Panc1 (cell line): ENCODE measurements at regions not wholly inside any gene's neighbourhood (a gene's known extent, or its start where the extent isn't known, plus 50 kb on each side); places are given as distances from the start of the nearest gene placed in this dataset.

ENCODE experiments used
- ATAC-seq: fragments of 200-7000 bp; cut with Tn5 transposase; 2 replicates; pipeline ENCODE4 v1.9.1; 2020; ENCODE audit warnings: mild to moderate bottlenecking, moderate library complexity
- BruUV-seq: library from RNA; stranded (reverse); fragments of 400-500 nt; replicated peaks from 2 replicates; lab custom pipeline; 2021; lab: Mats Ljungman, UMichigan
- CTCF ChIA-PET: fragments of 300-600 bp; sonication (Branson Sonifier 250); formaldehyde crosslinking; loops from one replicate; lab custom pipeline; 2022; ENCODE audit warnings: antibody characterized with exemption; lab: Charles Lee
- POLR2A ChIA-PET: fragments of 300-600 bp; sonication (Branson Sonifier 250); formaldehyde crosslinking; loops from one replicate; lab custom pipeline; 2022; ENCODE audit warnings: antibody characterized with exemption; lab: Charles Lee
- DNase-seq: peaks from one replicate; pipeline ENCODE4 v3.0.0-alpha.2; 2010; ENCODE audit warnings: low read depth, low spot score
- H3K27ac ChIP-seq: 2 replicates; pipeline ENCODE4 v1.5.1; 2011; ENCODE audit warnings: mild to moderate bottlenecking, low read length, inconsistent platforms
- H3K27me3 ChIP-seq: fragments of 200-500 bp; sonication (Bioruptor generic); 2 replicates; pipeline ENCODE4 v1.6.0; 2014; ENCODE audit warnings: low read length, inconsistent platforms; ENCODE audit not compliant: control insufficient read depth, insufficient read depth
- H3K36me3 ChIP-seq: fragments of 200-500 bp; sonication (Bioruptor generic); 2 replicates; pipeline ENCODE4 v1.5.1; 2014; ENCODE audit warnings: inconsistent platforms, mild to moderate bottlenecking, low read length, moderate library complexity; ENCODE audit not compliant: control insufficient read depth, insufficient read depth
- H3K4me1 ChIP-seq: 2 replicates; pipeline ENCODE4 v1.5.1; 2011; ENCODE audit warnings: inconsistent platforms, mild to moderate bottlenecking, low read length, moderate library complexity; ENCODE audit not compliant: control insufficient read depth, insufficient read depth
- H3K4me3 ChIP-seq, 2 experiments: 2 replicates each; pipeline ENCODE4 v1.5.1; 2011 to 2012; ENCODE audit warnings: low read depth in 2 of 2, low read length in 2 of 2, mild to moderate bottlenecking in 2 of 2, inconsistent platforms in 1 of 2, moderate library complexity in 1 of 2
- H3K9me3 ChIP-seq: fragments of 200-500 bp; sonication (Bioruptor generic); 2 replicates; pipeline ENCODE4 v1.5.1; 2014; ENCODE audit warnings: low read depth, mild to moderate bottlenecking, inconsistent platforms, low read length, moderate library complexity; ENCODE audit not compliant: control insufficient read depth, insufficient read depth
- CTCF ChIP-seq: fragments of 450-650 bp; IDR thresholded peaks from 2 replicates; pipeline ENCODE4 v1.5.1; 2017; ENCODE audit warnings: mild to moderate bottlenecking
- POLR2AphosphoS5 ChIP-seq: IDR thresholded peaks from 2 replicates; pipeline ENCODE4 v1.6.1; 2012; ENCODE audit warnings: mild to moderate bottlenecking, low read depth, low read length, moderate library complexity
- REST ChIP-seq, 2 experiments: IDR thresholded peaks; 2 replicates each; pipeline ENCODE4 v1.6.1; 2011 to 2012; ENCODE audit warnings: low read depth in 2 of 2, control low read depth in 1 of 2, low read length in 1 of 2, mild to moderate bottlenecking in 1 of 2, moderate library complexity in 1 of 2; ENCODE audit not compliant: insufficient read depth in 1 of 2
- SIN3A ChIP-seq: IDR thresholded peaks from 2 replicates; pipeline ENCODE4 v1.6.1; 2012; ENCODE audit warnings: low read depth, mild to moderate bottlenecking, low read length, moderate library complexity, borderline replicate concordance; ENCODE audit not compliant: insufficient read depth
- TCF7L2 ChIP-seq: IDR thresholded peaks from 2 replicates; pipeline ENCODE4 v1.6.1; 2011; ENCODE audit warnings: mild to moderate bottlenecking, low read depth, low read length, inconsistent platforms
- in situ Hi-C: cut with HindIII; loops from 2 replicates; pipeline ENCODE4 v1.10.0; 2016; ENCODE audit warnings: low sequenced_read_pairs, low pct_unique_long_range_greater_than_20kb
- intact Hi-C: fragments of 100-400 bp; cut with micrococcal nuclease; formaldehyde crosslinking; loops from one replicate; pipeline ENCODE4 v1.10.0; 2022; ENCODE audit not compliant: unreplicated experiment

DNA sequence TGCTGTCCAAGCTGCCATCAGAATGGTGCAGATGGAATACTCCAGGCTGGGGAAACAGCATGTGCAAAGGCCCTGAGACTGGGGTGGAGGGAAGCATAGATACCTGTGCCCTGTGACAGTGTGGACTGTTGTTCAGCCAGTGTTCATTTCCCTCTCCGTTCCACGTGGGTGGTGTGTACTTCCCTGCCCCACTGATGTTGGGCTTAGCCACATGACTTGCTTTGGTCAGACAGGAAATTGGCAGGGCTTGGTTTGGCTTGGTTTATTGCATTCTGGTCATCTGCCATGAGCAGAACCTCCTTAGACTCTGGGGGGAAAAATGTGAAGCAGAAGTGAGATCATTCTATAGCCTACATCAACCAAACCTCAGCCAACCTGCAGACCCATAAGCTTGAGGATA is 102.4 kb upstream of the IGSF21 start:
- Histone ChIP-seq H3K36me3 (no peaks in the 10 kb centered on the region), H3K27me3 (peaks cover 9% of the 10 kb centered on the region; the same call in 1 of the 2 replicates), H3K27ac (no peak overlapping the region), H3K4me1 (no peaks in the 10 kb centered on the region), H3K4me3 (no peak overlapping the region), H3K9me3 (no peaks in the 10 kb centered on the region)
- no TSS peak for BruUV-seq
- DNase-seq (no peak), ATAC-seq (no peak)
- intact Hi-C loops (no loop called here), in situ Hi-C loops (no loop called here)
- ChIA-PET CTCF (no interaction called here), POLR2A (no interaction called here)
- TF ChIP-seq REST (IDR thresholded peaks at IDR 0.05; ENCODE audit: insufficient read depth in 1 of 2, low read depth in 2 of 2, low read length in 1 of 2), result no peak
- no peak for TF ChIP-seq POLR2AphosphoS5
- TF ChIP-seq CTCF, result no peak
- TF ChIP-seq SIN3A, result no peak
- TF ChIP-seq TCF7L2, result no peak

DNA sequence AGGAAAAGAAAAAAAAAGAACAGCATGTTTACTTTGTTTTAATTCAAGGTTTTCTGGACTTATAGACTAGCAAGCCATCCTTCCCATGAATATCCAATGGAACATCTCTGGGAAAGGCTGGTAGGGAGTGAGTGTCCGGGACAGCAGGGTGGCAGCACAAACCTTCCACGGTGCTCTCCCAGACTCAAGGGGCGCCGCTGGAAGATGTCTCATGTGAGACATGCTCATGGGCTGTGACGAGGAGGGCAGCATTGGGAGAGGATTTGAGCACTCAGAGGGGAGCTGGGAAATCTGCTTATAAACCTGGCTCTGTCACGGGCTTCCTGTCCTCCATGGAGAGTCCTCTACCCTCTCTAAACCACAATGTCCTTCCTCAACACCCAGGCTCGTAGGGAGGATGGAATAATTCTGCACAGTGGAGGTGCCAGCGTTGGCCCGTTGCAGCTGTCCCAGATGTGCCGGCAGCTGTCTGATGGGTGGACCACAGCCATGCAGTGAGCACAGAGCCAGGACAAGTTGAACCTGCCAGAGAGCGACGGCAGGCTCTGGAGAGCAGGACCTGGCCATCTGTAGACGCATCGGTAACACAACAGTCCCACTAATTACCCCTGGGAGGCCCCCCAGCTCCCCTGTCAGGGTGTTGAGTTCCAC is 100.1 kb upstream of the IGSF21 start:
- Histone ChIP-seq H3K27ac (no peak overlapping the region), H3K27me3 (peaks cover 11% of the 10 kb centered on the region; the same call in 1 of the 2 replicates), H3K4me3 (no peak overlapping the region), H3K9me3 (no peaks in the 10 kb centered on the region), H3K36me3 (no peaks in the 10 kb centered on the region), H3K4me1 (no peaks in the 10 kb centered on the region)
- no peak for TF ChIP-seq CTCF
- no peak for TF ChIP-seq TCF7L2
- in situ Hi-C loops (no loop called here), intact Hi-C loops (no loop called here)
- DNase-seq (no peak), ATAC-seq (no peak)
- ChIA-PET CTCF (no interaction called here), POLR2A (no interaction called here)
- BruUV-seq, result no TSS peak
